Mammary epithelial cell (primary cell): ENCODE measurements at regions not wholly inside any gene's neighbourhood (a gene's known extent, or its start where the extent isn't known, plus 50 kb on each side); places are given as distances from the start of the nearest gene placed in this dataset.

ENCODE experiments used
- EZH2 ChIP-seq: IDR thresholded peaks from 2 replicates; pipeline ENCODE4 v1.6.1; 2012; ENCODE audit warnings: low read length, inconsistent platforms, borderline replicate concordance
- TF ChIP-seq, protein P1 (sequence below), 2 donors: IDR thresholded peaks in 1 of 2; conservative IDR thresholded peaks in 1 of 2; 2 replicates each; pipeline ENCODE4 v1.5.1; 2011 to 2012; ENCODE audit warnings: inconsistent platforms in 2 of 2, low read length in 2 of 2, mild to moderate bottlenecking in 2 of 2, control low read depth in 1 of 2, low read depth in 1 of 2; ENCODE audit not compliant: insufficient read depth in 1 of 2; ENCODE audit errors: extremely low read depth in 1 of 2

DNA sequence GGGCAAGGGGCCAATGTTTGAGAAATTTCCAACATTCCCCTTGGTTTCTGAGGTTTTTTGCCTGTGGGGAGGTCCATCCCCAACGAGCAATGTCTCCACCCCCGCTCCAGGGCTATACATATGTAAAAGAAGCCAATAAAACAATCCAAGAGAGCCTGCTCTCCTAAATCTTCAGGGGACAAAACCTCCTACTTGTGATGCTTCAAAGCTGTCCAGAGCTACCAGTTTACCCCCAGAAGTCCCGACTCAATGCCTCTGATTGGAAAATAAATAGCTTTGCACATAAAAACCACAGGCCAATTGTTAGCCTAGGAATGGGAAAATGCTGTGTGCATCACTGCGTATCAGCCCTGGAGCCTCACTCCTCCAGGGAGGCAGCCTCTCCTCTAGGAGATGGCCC is 66.0 kb upstream of the PAX6 start:
- TF ChIP-seq, protein P1, sequence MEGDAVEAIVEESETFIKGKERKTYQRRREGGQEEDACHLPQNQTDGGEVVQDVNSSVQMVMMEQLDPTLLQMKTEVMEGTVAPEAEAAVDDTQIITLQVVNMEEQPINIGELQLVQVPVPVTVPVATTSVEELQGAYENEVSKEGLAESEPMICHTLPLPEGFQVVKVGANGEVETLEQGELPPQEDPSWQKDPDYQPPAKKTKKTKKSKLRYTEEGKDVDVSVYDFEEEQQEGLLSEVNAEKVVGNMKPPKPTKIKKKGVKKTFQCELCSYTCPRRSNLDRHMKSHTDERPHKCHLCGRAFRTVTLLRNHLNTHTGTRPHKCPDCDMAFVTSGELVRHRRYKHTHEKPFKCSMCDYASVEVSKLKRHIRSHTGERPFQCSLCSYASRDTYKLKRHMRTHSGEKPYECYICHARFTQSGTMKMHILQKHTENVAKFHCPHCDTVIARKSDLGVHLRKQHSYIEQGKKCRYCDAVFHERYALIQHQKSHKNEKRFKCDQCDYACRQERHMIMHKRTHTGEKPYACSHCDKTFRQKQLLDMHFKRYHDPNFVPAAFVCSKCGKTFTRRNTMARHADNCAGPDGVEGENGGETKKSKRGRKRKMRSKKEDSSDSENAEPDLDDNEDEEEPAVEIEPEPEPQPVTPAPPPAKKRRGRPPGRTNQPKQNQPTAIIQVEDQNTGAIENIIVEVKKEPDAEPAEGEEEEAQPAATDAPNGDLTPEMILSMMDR (conservative IDR thresholded peaks at IDR 0.05 in 1 of 2, IDR thresholded peaks at IDR 0.05 in 1 of 2; ENCODE audit: extremely low read depth in 1 of 2, insufficient read depth in 1 of 2, low read depth in 1 of 2, low read length in 2 of 2) = no peak
- TF ChIP-seq EZH2 = no peak
